NCI-H460 (cell line): ENCODE measurements at regions not wholly inside any gene's neighbourhood (a gene's known extent, or its start where the extent isn't known, plus 50 kb on each side); places are given as distances from the start of the nearest gene placed in this dataset.

Source experiments
- DNase-seq: peaks from one replicate; pipeline ENCODE4 v3.0.0-alpha.2; 2016; ENCODE audit warnings: low read depth; ENCODE audit errors: extremely low read depth

- no peak for DNase-seq
Observed at GRCh38 chr12:17276196-17276595, 670.2 kb upstream of the LMO3 start.

- DNase-seq = no peak
Observed at GRCh38 chr12:17266856-17267255, 660.9 kb upstream of the LMO3 start.

- DNase-seq = no peak
Observed at GRCh38 chr12:17264603-17265002, 658.6 kb upstream of the LMO3 start.

GRCh38 chr12:17239874-17240273, 633.9 kb upstream of the LMO3 start:
- DNase-seq = no peak

- DNase-seq = no peak
Observed at GRCh38 chr12:17235996-17236395, 630.0 kb upstream of the LMO3 start.

GRCh38 chr12:17215759-17216570, 610.0 kb upstream of the LMO3 start:
- no peak for DNase-seq

- no peak for DNase-seq
Observed at GRCh38 chr12:17214929-17215328, 609.0 kb upstream of the LMO3 start.

GRCh38 chr12:17206553-17206952, 600.6 kb upstream of the LMO3 start:
- DNase-seq = no peak

- DNase-seq = no peak
Observed at GRCh38 chr12:17204289-17205054, 598.5 kb upstream of the LMO3 start.

- no peak for DNase-seq
Observed at GRCh38 chr12:17203497-17203896, 597.5 kb upstream of the LMO3 start.

- DNase-seq = no peak
Observed at GRCh38 chr12:17197971-17198370, 592.0 kb upstream of the LMO3 start.

- no peak for DNase-seq
Observed at GRCh38 chr12:17192721-17193120, 586.8 kb upstream of the LMO3 start.

GRCh38 chr12:17169726-17170471, 563.9 kb upstream of the LMO3 start:
- no peak for DNase-seq

- DNase-seq = no peak
Observed at GRCh38 chr12:17159506-17160300, 553.7 kb upstream of the LMO3 start.

- no peak for DNase-seq
Observed at GRCh38 chr12:17158201-17158600, 552.2 kb upstream of the LMO3 start.

- no peak for DNase-seq
Observed at GRCh38 chr12:17151917-17152316, 546.0 kb upstream of the LMO3 start.

GRCh38 chr12:17148706-17149105, 542.7 kb upstream of the LMO3 start:
- no peak for DNase-seq

- no peak for DNase-seq
Observed at GRCh38 chr12:17142856-17143255, 536.9 kb upstream of the LMO3 start.

- DNase-seq = no peak
Observed at GRCh38 chr12:17139931-17140330, 534.0 kb upstream of the LMO3 start.

- no peak for DNase-seq
Observed at GRCh38 chr12:17137396-17137795, 531.4 kb upstream of the LMO3 start.

GRCh38 chr12:17134315-17134714, 528.4 kb upstream of the LMO3 start:
- DNase-seq = no peak
